ENCODE measurements at regions not wholly inside any gene's neighbourhood (a gene's known extent, or its start where the extent isn't known, plus 50 kb on each side); places are given as distances from the start of the nearest gene placed in this dataset.

- TF ChIP-seq CTCF (IDR thresholded peaks at IDR 0.05) (no peak), POLR2A (IDR thresholded peaks at IDR 0.05) (no peak)
These were observed 74.9 kb upstream of the HECW1 start for GRCh38 chr7:43037531-43037930.

Data from ovary (tissue), 3 donors.